HG02610 (cell line): ENCODE measurements at regions not wholly inside any gene's neighbourhood (a gene's known extent, or its start where the extent isn't known, plus 50 kb on each side); places are given as distances from the start of the nearest gene placed in this dataset.

Experiments
- ATAC-seq: cut with Tn5 transposase; IDR thresholded peaks from one replicate; pipeline ENCODE4 v1.9.1; 2021; ENCODE audit warnings: mild to moderate bottlenecking, moderate library complexity; ENCODE audit not compliant: unreplicated experiment

DNA sequence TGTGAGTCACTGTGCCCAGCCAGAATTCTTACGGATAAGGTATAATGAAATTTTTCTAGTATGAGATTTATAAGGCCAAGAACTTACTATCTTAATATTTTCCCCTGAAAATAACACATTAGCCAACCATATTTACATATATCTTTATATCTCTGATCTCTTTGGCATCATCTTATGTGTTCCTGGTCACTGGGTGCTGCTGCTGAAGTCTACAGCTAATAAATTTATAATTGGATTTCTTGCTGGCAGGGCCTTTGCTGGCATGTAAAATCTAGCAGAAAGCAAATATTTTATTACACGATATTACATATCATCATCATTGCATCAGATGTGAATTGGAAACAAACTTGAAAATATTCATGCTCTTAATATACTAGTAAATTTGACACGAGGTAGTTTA, 590.7 kb downstream of the ANXA1 start:
- ATAC-seq, result no peak

DNA sequence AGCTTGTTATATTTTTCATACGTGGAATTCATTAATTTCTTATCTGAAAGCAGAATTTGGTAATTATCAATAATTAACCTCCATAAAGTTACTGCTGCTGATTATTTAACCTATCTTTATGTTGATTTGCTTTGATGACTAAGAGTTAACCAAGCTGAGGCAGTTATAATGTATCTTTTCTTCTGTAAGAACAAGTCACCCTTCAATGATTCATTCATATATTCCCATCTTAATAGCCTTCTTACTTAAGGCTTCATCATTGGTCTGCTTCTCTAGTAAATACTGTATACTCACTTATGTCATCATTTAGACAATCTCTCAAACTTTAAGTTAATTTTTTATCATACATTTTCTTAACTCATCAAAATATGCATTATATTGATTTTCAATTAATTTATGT, 592.2 kb downstream of the ANXA1 start:
- ATAC-seq, result no peak

DNA sequence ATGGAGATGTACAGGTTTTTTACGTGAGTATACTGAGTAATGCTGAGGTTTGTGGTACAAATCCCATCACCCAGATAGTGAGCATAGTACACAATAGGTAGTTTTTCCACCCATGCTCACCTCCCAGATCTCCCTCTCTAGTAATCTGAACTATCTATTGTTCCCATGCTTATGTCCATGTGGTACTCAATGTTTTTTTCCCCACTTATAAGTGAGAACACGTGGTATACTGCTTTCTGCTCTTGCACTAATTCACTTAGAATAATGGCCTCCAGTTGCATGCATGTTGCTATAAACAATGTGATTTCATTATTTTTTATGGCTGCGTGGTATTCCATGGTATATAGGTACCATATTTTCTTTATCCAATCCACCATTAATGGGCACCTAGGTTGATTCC, 593.9 kb downstream of the ANXA1 start:
- ATAC-seq, result no peak

DNA sequence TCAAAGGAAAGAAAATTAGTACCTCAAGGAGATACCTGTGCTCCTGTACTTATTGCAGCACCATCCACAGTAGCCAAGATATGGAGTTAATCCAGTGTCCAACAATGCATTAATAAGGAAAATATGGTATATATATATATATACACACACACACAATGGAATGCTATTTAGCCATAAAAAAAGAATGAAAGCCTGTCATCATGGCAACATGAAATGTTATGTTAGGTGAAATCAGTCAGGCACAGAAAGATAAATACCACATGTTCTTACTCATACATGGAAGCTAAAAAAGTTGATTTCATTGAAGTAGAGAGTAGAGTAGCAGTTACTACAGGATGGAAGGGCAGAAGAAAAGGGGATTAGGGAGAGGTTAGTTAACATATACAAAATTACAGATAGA, 601.5 kb downstream of the ANXA1 start:
- no peak for ATAC-seq

DNA sequence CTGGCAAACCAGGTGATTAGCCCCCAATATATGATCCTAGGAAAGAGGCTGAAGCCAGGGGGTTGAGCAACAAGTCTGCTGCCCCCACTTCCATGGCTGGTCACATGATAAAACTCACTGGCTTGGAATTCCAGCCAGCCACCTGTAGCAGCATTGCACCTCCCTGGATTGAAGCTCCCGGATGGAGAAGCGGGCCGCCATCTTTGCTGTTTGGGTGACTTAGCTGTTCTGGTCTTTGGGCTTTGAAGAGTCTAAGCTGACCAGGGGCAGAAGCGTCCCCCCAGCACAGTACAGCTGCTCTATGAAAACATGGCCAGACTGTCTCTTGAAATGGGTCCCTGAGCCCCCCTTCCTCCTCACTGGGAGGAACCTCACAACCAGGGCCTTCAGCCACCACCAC, 610.2 kb downstream of the ANXA1 start:
- no peak for ATAC-seq

DNA sequence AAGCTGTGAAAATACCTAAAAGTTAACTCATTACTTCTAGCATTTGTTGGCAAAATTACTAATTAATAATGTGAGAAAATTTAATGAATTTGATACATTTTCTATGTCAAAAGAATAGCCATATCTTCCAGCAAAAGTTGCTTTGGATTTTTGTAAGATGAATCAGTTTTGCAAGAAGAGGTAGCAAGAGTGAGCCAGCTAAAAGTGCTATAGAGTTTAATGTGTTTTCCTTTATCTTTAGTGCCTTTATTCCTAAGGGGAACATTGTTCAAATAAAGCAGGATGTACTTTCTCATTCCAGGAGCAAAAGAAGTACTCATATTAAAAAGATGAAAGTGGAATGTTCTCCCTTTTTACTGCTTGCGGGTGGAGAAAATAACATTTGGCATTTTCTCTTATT, 622.2 kb downstream of the ANXA1 start:
- no peak for ATAC-seq

DNA sequence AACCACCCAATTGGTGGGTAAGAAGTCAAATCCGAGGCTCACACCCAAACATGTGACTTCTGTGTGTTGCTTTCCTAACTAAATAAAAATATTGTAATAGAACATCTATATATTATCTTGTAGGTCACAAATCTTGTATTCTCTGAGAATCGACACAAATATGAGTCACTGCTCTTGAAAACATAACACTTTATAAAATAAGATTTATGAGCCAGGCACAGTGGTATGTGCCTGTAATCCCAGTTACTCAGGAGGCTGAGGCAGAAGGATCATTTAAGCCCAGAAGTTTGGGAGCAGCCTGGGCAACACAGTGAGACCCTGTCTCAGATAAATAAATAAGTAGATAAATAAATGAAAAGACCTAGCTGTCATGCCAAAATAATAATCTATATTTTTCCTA, 624.1 kb downstream of the ANXA1 start:
- ATAC-seq, result no peak

DNA sequence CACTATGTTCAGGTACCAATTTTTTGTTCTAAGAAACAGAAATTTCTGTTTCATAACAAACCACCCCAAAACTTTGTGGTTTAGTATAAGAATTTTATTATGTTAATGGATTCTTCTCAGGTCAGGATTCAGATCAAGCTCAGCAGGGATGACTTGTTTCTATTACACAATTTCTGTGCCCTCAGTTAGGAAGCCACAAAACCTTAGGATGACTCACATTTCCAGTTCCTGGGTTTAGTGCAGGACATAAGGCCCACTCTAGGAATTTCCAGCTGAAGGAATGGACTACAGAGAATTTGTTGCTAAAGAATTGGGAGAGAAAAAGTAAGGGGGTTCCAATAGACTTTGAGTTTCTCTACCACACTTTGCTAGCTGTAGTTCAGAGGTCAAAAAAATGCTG, 629.3 kb downstream of the ANXA1 start:
- no peak for ATAC-seq

DNA sequence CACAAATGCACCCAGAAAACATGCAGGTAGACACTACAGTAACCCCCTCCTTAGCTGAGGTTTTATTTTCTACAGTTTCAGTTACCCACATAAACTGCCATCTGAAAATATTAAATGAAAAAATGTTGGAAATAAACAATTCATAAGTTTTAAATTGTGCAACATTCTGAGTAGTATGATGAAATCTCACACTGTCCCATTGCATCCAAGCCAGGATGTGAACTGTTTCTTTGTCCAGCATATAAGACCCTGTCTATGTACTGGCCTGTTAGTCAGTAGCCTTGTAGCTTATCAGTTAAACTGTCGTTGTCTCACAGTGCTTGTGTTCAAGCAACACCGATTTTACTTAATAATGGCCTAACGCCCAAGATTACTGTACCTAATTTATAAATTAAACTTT, 630.5 kb downstream of the ANXA1 start:
- ATAC-seq, result no peak

DNA sequence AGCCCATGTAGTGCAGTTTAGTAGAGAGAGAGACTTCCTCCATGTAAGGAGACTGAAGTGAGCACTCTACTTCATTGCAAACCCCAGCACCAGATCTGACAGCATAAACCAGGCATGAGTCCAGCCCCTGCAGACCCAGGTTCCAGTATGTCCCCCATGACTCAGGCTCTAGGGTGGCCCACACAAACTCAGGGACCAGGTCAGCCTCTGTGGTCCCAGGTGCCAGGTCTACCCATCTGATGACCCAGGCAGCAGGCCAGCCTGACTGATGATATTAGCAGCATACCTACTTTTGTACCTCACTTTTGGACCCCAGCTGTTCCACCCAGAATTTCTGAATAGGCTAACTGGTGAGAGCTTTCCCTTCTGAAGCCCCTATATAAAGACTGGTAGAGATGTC, 647.8 kb downstream of the ANXA1 start:
- ATAC-seq, result no peak

DNA sequence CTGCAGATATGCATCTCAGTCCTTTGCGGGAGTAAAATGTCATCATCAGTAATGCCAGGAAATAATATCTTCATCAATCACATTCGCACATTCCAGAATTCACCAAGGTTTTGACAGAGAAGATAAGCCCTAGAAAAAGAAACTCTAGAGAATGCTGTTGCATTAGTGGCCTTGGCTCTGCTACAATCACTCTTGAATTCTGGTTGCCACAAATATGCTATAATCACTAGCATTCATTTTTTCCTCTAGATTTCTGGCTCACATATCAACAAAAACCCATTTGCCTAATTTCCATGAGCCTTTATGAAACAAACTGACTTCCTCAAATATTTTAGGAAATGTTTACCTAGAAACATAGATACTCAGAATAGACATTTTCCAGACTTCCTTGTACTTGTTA, 653.4 kb downstream of the ANXA1 start:
- ATAC-seq, result no peak

DNA sequence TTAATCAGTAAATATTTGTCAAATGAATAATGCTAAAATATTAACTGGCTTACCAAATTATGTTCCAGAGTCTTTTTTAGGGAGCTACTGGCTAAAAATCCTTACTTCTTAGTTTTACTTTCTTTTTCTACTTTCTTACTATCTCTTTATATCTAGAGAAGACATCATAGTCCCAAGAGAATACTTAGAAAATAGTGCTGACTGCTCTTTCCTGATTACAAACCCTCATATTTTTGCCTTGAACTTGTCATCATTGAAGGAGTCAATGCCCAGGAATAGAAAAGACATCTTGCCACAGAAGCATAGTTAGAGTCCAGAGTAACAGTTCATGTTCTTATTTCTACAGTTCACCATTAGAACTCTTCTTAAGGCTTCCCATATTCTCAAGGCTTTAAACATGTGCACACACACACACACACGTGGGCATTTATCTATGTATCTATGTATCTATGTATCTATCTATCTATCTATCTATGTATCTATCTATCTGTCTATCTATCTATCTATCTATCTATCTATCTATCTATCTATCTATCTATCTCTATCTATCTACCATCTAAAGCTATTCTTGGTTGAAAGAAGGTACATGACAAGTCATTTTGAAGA, 654.3 kb downstream of the ANXA1 start:
- no peak for ATAC-seq

DNA sequence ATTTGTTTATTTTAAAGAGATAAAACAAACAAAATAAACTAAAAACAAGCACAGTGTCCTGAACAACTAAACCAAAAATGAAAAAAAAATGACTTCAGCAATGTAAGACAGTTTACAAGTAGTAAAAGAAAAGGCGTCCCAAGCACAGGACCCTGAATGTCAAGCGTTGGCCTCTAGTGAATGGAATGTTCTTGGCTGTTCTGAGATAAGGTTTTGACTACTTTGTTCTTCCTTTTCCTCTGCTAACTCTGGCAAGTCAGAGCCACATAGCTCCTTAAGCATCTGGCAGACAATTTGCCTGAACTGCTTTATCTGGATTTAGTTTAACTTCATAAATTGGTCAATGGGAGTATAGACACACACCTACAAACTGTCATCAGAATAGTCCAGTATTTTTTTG, 655.2 kb downstream of the ANXA1 start:
- no peak for ATAC-seq

DNA sequence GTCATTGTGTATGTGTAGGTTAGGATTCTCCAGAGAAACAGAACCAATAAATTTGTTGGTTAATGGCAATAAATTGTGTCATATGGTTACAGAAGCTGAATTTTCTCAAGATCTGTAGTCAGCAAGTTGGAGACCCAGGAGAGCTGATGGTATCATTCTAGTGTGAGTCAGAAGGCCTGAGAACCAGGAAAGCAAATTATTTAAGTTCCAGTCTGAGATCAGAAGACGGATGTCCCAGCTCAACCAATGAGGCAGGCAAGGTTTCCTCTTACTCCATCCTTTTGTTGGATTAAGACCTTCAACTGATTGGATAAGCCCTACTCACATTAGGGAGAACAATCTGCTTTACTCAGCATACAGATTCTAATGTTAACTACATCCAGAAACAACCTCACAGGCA, 656.3 kb downstream of the ANXA1 start:
- no peak for ATAC-seq

DNA sequence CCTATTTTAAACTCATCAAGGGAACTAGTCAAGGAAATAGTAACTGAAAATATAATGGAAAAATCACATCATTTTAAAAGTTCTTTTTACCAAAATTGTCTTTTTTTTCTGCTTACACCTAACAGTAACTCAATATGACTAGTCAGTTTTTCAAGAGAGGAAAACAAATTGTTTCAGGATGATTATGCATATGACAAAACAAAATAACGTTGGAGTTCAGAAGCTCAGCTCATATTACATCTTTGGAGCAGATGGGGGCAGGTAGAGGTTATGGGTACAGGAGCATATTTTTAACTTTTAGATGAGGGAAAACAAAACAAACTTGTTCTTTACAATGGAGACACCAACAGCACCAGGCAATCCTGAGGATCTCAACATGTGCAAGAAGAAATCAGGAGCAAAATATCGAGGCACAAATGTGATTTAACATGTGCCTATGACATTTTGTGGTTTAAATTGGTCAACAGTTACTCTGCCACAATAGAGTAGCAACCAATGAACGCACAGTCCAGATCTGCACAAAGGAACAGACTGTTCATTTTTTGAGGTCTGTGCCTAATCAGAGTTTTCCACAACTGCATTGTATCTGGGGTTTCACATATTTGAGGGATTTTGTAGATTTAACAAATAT, 659.0 kb downstream of the ANXA1 start:
- no peak for ATAC-seq

DNA sequence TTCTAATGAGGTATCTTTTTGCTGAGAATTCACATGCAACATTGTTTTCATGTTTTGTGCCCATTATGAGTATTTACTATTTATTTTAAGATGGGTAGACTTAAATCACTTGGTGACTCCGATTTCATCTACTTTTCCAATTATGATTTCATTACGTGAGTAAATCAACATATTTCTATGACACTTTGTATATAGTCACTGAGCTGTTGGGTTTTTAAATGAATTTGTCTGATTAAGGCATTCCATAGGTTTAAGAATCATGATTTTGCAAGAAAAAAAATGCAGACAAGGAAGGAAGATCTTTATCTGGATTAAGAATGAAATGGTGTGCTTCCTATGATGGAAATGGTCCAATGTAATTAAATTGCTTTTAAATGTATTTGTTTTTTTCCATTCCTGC, 661.9 kb downstream of the ANXA1 start:
- no peak for ATAC-seq

DNA sequence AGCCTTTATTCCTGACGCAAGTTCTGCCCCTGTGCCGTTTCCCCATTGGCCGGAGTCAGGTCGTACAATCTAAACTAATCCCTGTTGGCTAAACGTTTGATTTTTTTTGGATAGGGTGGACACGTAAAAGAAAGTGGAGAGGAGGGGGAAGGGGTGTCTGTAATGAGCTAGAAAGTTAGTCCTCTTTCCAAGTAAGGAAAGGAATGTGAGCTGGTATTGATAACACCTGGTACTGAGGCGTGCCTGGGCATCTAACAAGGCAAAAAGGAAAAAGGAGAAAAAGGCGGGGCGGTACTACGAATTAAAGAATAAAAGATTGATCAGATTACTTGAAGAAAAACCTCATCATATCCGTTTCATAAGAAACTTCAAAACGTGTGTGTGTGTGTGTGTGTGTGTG, 665.2 kb downstream of the ANXA1 start:
- ATAC-seq, result no peak

DNA sequence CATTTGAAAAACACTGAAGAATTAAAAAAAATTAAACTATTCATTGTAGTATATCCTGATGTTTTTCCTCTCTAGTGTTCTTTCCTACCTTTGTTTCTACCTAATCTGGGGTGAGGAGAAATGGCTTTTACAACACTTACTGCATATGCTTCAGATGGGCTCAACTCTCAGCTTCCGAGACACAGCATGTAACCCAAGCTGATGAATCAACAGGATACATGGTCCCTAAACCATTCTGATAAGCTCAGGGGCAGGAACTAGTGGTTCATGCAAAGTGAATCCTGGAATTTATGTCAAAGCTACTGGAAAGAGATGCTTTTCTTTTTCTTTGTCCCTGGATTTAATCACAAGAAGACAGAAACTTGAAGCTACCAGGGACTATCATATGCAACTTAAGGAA, 672.5 kb upstream of the RORB start:
- ATAC-seq, result no peak

DNA sequence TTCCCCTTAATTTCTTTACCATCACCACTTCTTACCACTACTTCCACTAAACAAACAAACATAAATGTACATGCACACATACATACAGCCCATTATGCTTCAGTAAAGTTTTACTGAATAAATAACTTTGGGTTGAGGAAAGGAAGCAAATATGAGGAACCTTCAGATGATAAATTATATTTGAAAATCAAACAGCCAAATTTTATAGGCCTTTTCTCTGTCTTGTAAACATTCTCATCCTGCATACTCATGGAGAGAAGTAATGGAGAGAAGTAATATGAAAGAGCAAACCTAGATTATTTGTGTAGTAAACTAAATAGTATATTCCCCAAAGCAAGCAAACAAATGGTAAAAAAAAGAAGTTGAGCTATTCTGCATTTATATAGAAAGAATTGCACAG, 658.3 kb upstream of the RORB start:
- no peak for ATAC-seq

DNA sequence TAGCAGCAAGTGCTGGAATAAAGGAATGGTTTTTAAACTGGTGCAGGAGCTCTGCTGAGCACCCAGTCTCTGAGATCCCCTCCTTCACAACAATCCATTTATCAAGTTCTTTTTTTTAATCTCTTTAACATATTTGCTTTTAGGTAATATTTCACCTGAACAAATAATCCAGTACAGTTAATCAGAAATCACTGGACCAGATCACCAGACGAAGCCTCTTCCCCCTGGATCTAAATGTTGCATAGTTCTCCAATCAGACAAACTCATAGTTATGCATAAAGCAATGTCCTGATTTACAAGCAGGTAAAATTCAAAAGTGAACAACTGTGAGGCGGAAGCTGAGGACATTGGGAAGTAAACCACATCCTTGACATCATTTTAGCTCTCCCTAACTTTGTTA, 657.7 kb upstream of the RORB start:
- ATAC-seq, result no peak

DNA sequence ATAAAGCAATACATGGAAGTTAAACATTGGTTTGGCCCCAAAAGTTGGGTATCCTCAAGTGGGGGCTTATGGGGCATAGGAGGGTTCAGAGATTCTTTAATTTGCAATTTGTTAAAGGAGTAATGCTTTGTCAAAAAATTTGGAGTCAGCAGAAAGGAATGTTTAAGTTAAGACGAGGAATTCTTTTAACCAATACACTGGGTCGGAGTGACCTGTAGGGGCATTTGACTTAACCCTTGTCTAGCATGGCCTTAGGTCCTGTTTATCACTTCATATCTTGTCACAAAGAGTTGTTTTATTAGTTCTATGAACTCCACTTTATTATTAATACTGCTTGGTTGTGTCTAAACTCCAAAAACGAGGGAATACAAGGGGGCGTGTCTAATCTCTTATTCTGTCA, 656.1 kb upstream of the RORB start:
- ATAC-seq, result no peak

DNA sequence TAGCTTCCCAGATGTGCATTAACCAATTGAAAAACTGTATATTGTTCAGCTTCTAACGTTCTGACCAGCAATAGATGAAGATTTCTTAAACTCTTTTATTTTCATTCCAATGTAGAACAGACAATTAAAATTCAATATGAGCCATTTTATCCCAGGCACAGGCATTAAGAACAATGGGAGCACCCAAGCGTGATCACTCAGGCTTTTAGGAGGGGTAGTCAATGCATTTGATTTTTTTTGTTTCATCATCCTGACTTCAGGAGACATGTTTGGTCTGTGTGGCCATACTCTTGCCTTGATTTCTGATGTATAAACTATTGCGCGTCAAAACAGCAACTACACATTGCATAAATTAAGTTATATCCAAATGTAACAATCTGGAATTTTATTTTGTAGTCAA, 653.0 kb upstream of the RORB start:
- ATAC-seq, result no peak

DNA sequence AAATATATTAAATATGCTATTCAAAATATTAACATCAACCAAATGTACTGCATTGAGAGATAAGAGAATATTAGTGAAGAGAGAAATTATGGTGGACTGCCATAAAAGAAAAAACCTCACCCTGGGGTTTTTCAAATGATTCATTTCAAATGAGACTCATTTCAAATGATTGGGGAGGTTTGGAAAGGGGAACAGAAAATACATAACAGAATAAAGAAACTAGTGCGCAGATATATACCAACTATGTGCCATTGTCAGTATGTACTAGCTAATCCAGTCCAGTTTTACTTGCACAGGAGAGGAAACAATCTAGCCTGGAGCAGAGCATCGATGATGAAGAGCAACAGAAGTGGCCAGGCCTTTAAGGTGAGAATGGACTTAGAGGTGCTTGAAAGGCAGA, 651.6 kb upstream of the RORB start:
- ATAC-seq, result peak; percentile 92
